ENCODE measurements at regions not wholly inside any gene's neighbourhood (a gene's known extent, or its start where the extent isn't known, plus 50 kb on each side); places are given as distances from the start of the nearest gene placed in this dataset.

GRCh38 chr5:15254607-15255006 lies 245.4 kb upstream of the FBXL7 start:
- TF ChIP-seq CTCF (IDR thresholded peaks at IDR 0.05) (no peak), POLR2A (IDR thresholded peaks at IDR 0.05) (no peak)
